Body of pancreas (tissue), 4 donors: ENCODE measurements at regions not wholly inside any gene's neighbourhood (a gene's known extent, or its start where the extent isn't known, plus 50 kb on each side); places are given as distances from the start of the nearest gene placed in this dataset.

ENCODE experiments used
- ATAC-seq: fragments of 150-250 bp; one replicate; pipeline ENCODE4 v1.9.1; 2016
- DNase-seq, 4 donors: peaks; one replicate each; pipeline ENCODE4 v3.0.0-alpha.2; 2019
- H3K27ac ChIP-seq, 4 donors: fragments of 200-600 bp; sonication (generic); 1 replicate in 3 of 4; 2 replicates in 1 of 4; pipeline versions ENCODE4 v1.5.1 to v1.6.1; 2016 to 2019; ENCODE audit warnings: mild to moderate bottlenecking in 1 of 4, mixed read lengths in 1 of 4, moderate library complexity in 1 of 4
- H3K27me3 ChIP-seq, 2 donors: fragments of 200-600 bp; sonication (generic); one replicate each; pipeline ENCODE4 v1.6.0; 2016; ENCODE audit warnings: mild to moderate bottlenecking in 1 of 2
- H3K36me3 ChIP-seq, 2 donors: fragments of 200-600 bp; sonication (generic); replicated peaks in 1 of 2; 2 replicates each; pipeline ENCODE4 v1.5.1; 2016; ENCODE audit warnings: low read depth in 2 of 2; ENCODE audit not compliant: insufficient read depth in 1 of 2
- H3K4me1 ChIP-seq: fragments of 200-600 bp; sonication (generic); one replicate; pipeline ENCODE4 v1.6.0; 2016
- H3K4me3 ChIP-seq, 2 donors: fragments of 200-600 bp; sonication (generic); 1 replicate in 1 of 2; 2 replicates in 1 of 2; pipeline ENCODE4 v1.5.1; 2016 to 2019
- H3K9me3 ChIP-seq, 3 donors: fragments of 200-600 bp; sonication (generic); 1 replicate in 2 of 3; 2 replicates in 1 of 3; pipeline ENCODE4 v1.5.1; 2016
- CTCF ChIP-seq, 7 experiments: fragments of 450-650 bp in 4 of 7; fragments of 200-600 bp in 3 of 7; sonication (generic) in 3 of 7; IDR thresholded peaks; one replicate each; pipeline ENCODE4 v1.5.1; 2016 to 2019; ENCODE audit warnings: antibody characterized with exemption in 7 of 7
- POLR2A ChIP-seq, 3 donors: fragments of 450-650 bp; IDR thresholded peaks; one replicate each; pipeline ENCODE4 v1.6.1; 2016; ENCODE audit warnings: antibody characterized with exemption in 3 of 3, mild to moderate bottlenecking in 2 of 3
- WGBS, 2 donors: methylation state at CpG; one replicate each; pipeline ENCODE4 v1.1.5; 2017; 5-methylcytosine and 5-hydroxymethylcytosine counted together
- intact Hi-C: fragments of 100-400 bp; cut with DNase I; formaldehyde crosslinking; loops from one replicate; pipeline ENCODE4 v1.15.1; 2023

DNA sequence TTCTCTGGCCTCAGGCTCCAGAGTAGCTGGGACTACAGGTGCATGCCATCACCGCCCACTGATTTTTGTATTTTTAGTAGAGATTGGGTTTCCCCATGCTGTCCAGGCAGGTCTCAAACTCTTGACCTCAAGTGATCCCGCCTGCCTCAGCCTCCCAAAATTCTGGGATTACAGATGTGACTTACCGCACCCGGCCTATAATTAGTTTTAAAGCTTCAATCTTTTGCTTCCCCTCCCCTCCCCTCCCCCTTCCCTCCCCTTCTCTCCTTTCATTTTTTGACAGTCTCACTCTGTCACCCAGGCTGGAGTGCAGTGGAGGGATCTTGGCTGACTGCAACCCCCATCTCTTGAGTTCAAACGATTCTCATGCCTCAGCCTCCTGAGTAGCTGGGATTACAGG, 433.3 kb upstream of the EDIL3 start:
- Histone ChIP-seq H3K27ac (no peak overlapping the region), H3K4me3 (no peak overlapping the region), H3K27me3 (no peaks in the 10 kb centered on the region), H3K9me3 (no peaks in the 10 kb centered on the region), H3K36me3 (no peaks in the 10 kb centered on the region), H3K4me1 (no peaks in the 10 kb centered on the region)
- no peak for TF ChIP-seq CTCF (IDR thresholded peaks at IDR 0.05)
- no peak for TF ChIP-seq POLR2A (IDR thresholded peaks at IDR 0.05)
- intact Hi-C loops = no loop called here
- 72 to 78% methylated on average over 5 of the region's 5 CpGs for WGBS, 2 donors
- DNase-seq = no peak
- no peak for ATAC-seq

DNA sequence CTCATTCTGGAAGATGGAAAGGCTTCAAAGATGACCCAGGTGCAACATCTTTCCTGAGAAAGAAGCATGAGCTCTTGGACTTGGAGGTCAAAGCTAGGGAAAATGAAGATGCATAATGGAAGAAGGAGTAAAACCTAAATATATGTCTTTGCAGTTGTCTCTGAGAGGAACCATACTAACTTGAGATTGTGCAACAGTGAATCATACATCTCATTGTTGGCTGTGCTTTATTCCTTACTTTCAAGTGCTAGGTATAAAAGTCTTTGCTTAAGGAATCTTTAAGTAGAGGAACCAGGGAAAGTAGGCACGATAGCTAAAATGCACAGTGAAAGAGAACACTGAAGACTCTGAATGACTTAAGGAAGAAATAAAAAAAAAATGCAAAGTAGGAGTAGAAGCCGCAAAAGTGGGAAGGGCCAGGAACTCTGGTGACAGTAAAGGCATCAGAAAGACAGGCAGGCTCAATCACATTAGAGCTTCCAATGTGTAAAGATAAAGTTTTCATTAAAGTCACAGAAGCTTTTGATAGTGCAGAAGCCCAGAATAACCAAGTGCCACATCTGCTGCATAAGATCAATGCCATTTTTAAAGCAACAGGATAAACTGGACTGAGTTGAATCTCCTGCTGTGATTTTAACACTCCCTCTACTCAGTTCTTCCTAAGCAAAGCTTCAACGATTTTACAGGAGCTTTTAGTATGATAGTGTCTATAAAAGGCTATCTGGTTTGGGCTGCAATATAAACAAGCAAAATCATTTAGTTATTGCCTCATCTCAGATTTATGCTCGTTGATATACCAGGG, 432.3 kb upstream of the EDIL3 start:
- 37 to 40% methylated on average over 4 of the region's 4 CpGs for WGBS, 2 donors
- Histone ChIP-seq H3K4me3 (no peak overlapping the region), H3K4me1 (no peaks in the 10 kb centered on the region), H3K9me3 (no peaks in the 10 kb centered on the region), H3K27ac (no peak overlapping the region), H3K27me3 (no peaks in the 10 kb centered on the region), H3K36me3 (no peaks in the 10 kb centered on the region)
- intact Hi-C loops = no loop called here
- ATAC-seq = no peak
- TF ChIP-seq CTCF (IDR thresholded peaks at IDR 0.05) (no peak), POLR2A (IDR thresholded peaks at IDR 0.05) (no peak)
- no peak for DNase-seq

GRCh38 chr5:84816160-84816559, 431.5 kb upstream of the EDIL3 start:
- Histone ChIP-seq H3K9me3 (no peaks in the 10 kb centered on the region), H3K4me3 (no peak overlapping the region), H3K4me1 (no peaks in the 10 kb centered on the region), H3K36me3 (no peaks in the 10 kb centered on the region), H3K27ac (no peak overlapping the region), H3K27me3 (no peaks in the 10 kb centered on the region)
- TF ChIP-seq POLR2A (IDR thresholded peaks at IDR 0.05) (no peak), CTCF (IDR thresholded peaks at IDR 0.05) (no peak)
- WGBS, 2 donors = 42 to 48% methylated on average over 1 of the region's 1 CpG
- intact Hi-C loops = no loop called here
- DNase-seq = no peak
- ATAC-seq = no peak

- Histone ChIP-seq H3K9me3 (no peaks in the 10 kb centered on the region), H3K4me3 (no peak overlapping the region), H3K4me1 (no peaks in the 10 kb centered on the region), H3K27ac (no peak overlapping the region), H3K27me3 (no peaks in the 10 kb centered on the region), H3K36me3 (no peaks in the 10 kb centered on the region)
- intact Hi-C loops = no loop called here
- no peak for ATAC-seq
- no peak for DNase-seq
- TF ChIP-seq CTCF (IDR thresholded peaks at IDR 0.05) (no peak), POLR2A (IDR thresholded peaks at IDR 0.05) (no peak)
Observed at GRCh38 chr5:84805473-84805872, 420.8 kb upstream of the EDIL3 start.

GRCh38 chr5:84796399-84796798, 411.7 kb upstream of the EDIL3 start:
- ATAC-seq (no peak), DNase-seq (no peak)
- intact Hi-C loops = no loop called here
- Histone ChIP-seq H3K4me3 (no peak overlapping the region), H3K36me3 (no peaks in the 10 kb centered on the region), H3K9me3 (no peaks in the 10 kb centered on the region), H3K27ac (no peak overlapping the region), H3K4me1 (no peaks in the 10 kb centered on the region), H3K27me3 (no peaks in the 10 kb centered on the region)
- TF ChIP-seq CTCF (IDR thresholded peaks at IDR 0.05) = no peak
- TF ChIP-seq POLR2A (IDR thresholded peaks at IDR 0.05) = no peak
- WGBS, 2 donors = 77 to 81% methylated on average over 8 of the region's 8 CpGs
